COLO668 (cell line): ENCODE measurements at regions not wholly inside any gene's neighbourhood (a gene's known extent, or its start where the extent isn't known, plus 50 kb on each side); places are given as distances from the start of the nearest gene placed in this dataset.
"Not testable (repeated sequence)": the region's sequence is repeated elsewhere in the genome, so short reads cannot be mapped to it uniquely, and the experiment has no call there.

Experiments used
- DNase-seq: peaks from one replicate; lab custom pipeline; 2025; ENCODE audit not compliant: unreplicated experiment; lab: John Stamatoyannopoulos, UW

GRCh38 chr6:23823421-23823820, 302.6 kb upstream of the NRSN1 start:
- no peak for DNase-seq

- no peak for DNase-seq
Measured at GRCh38 chr6:23826572-23826971, 299.4 kb upstream of the NRSN1 start.

GRCh38 chr6:23828861-23829260, 297.2 kb upstream of the NRSN1 start:
- no peak for DNase-seq

- no peak for DNase-seq
Measured at GRCh38 chr6:23841116-23841515, 284.9 kb upstream of the NRSN1 start.

- no peak for DNase-seq
Measured at GRCh38 chr6:23842760-23843159, 283.3 kb upstream of the NRSN1 start.

GRCh38 chr6:23851522-23851921, 274.5 kb upstream of the NRSN1 start:
- no peak for DNase-seq

- not testable (repeated sequence) for DNase-seq
Measured at GRCh38 chr6:23853566-23854133, 272.4 kb upstream of the NRSN1 start.

GRCh38 chr6:23854154-23854553, 271.9 kb upstream of the NRSN1 start:
- DNase-seq: not testable (repeated sequence)

- DNase-seq: no peak
Measured at GRCh38 chr6:23855497-23856116, 270.4 kb upstream of the NRSN1 start.

- DNase-seq: no peak
Measured at GRCh38 chr6:23870496-23870895, 255.5 kb upstream of the NRSN1 start.

- DNase-seq: no peak
Measured at GRCh38 chr6:23873161-23873560, 252.9 kb upstream of the NRSN1 start.

GRCh38 chr6:23875006-23875405, 251.0 kb upstream of the NRSN1 start:
- DNase-seq: no peak

- DNase-seq: no peak
Measured at GRCh38 chr6:23879816-23880215, 246.2 kb upstream of the NRSN1 start.

- no peak for DNase-seq
Measured at GRCh38 chr6:23890543-23891227, 235.3 kb upstream of the NRSN1 start.

GRCh38 chr6:23905133-23905815, 220.7 kb upstream of the NRSN1 start:
- no peak for DNase-seq

GRCh38 chr6:23910420-23910819, 215.6 kb upstream of the NRSN1 start:
- no peak for DNase-seq

- DNase-seq: no peak
Measured at GRCh38 chr6:23927935-23928334, 198.1 kb upstream of the NRSN1 start.

- no peak for DNase-seq
Measured at GRCh38 chr6:23929201-23929600, 196.8 kb upstream of the NRSN1 start.

- no peak for DNase-seq
Measured at GRCh38 chr6:23940466-23940865, 185.5 kb upstream of the NRSN1 start.

GRCh38 chr6:23951691-23952090, 174.3 kb upstream of the NRSN1 start:
- no peak for DNase-seq

GRCh38 chr6:23952245-23952644, 173.8 kb upstream of the NRSN1 start:
- no peak for DNase-seq

- no peak for DNase-seq
Measured at GRCh38 chr6:23953976-23954375, 172.0 kb upstream of the NRSN1 start.
